ENCODE measurements at regions not wholly inside any gene's neighbourhood (a gene's known extent, or its start where the extent isn't known, plus 50 kb on each side); places are given as distances from the start of the nearest gene placed in this dataset.

- 84 to 94% (median 92%) methylated on average over 2 of the region's 2 CpGs for WGBS, 3 donors
- H3K27me3 ChIP-seq: no peaks in the 10 kb centered on the region
- no peaks in the 10 kb centered on the region for H3K4me1 ChIP-seq (ENCODE audit: insufficient read depth)
- no peak for DNase-seq
- no peaks in the 10 kb centered on the region for H3K36me3 ChIP-seq
- H3K4me3 ChIP-seq: no peak overlapping the region
- intact Hi-C loops (cut with DNase I): no loop called here
- no peak for TF ChIP-seq POLR2A (IDR thresholded peaks at IDR 0.05)
- TF ChIP-seq EP300 (IDR thresholded peaks at IDR 0.05): no peak
- no peak for TF ChIP-seq CTCF (IDR thresholded peaks at IDR 0.05)
- H3K27ac ChIP-seq: no peak overlapping the region
- H3K9me3 ChIP-seq: no peaks in the 10 kb centered on the region
Observed at GRCh38 chr2:181170256-181170655, 189.9 kb downstream of the UBE2E3 start.

GRCh38 chr2:181172676-181173075, 192.3 kb downstream of the UBE2E3 start:
- no peaks in the 10 kb centered on the region for H3K36me3 ChIP-seq
- H3K4me1 ChIP-seq (ENCODE audit: insufficient read depth): no peaks in the 10 kb centered on the region
- intact Hi-C loops (cut with DNase I): no loop called here
- no peaks in the 10 kb centered on the region for H3K9me3 ChIP-seq
- 74 to 81% (median 75%) methylated on average over 3 of the region's 3 CpGs for WGBS, 3 donors
- H3K4me3 ChIP-seq: no peak overlapping the region
- no peak for DNase-seq
- H3K27ac ChIP-seq: no peak overlapping the region
- H3K27me3 ChIP-seq: no peaks in the 10 kb centered on the region
- TF ChIP-seq POLR2A (IDR thresholded peaks at IDR 0.05): no peak
- no peak for TF ChIP-seq EP300 (IDR thresholded peaks at IDR 0.05)
- no peak for TF ChIP-seq CTCF (IDR thresholded peaks at IDR 0.05)

- TF ChIP-seq CTCF (IDR thresholded peaks at IDR 0.05) (no peak), EP300 (IDR thresholded peaks at IDR 0.05) (no peak)
- Histone ChIP-seq H3K27me3 (no peaks in the 10 kb centered on the region), H3K27ac (no peak overlapping the region), H3K9me3 (no peaks in the 10 kb centered on the region), H3K4me1 (ENCODE audit: insufficient read depth) (no peaks in the 10 kb centered on the region), H3K36me3 (no peaks in the 10 kb centered on the region), H3K4me3 (no peak overlapping the region)
- WGBS, 3 donors: 5 to 10% (median 6%) methylated on average over 5 of the region's 5 CpGs
- DNase-seq: no peak
- intact Hi-C loops (cut with DNase I): no loop called here
Observed at GRCh38 chr2:181174611-181175580, 194.5 kb downstream of the UBE2E3 start.

GRCh38 chr2:181176540-181176939, 196.1 kb downstream of the UBE2E3 start:
- WGBS, 3 donors: 75 to 88% (median 82%) methylated on average over 1 of the region's 1 CpG

More at GRCh38 chr2:181176540-181176939, 196.1 kb downstream of the UBE2E3 start:
- intact Hi-C loops (cut with DNase I): no loop called here
- Histone ChIP-seq H3K27ac (no peak overlapping the region), H3K4me3 (no peak overlapping the region), H3K9me3 (no peaks in the 10 kb centered on the region), H3K27me3 (no peaks in the 10 kb centered on the region), H3K36me3 (no peaks in the 10 kb centered on the region), H3K4me1 (ENCODE audit: insufficient read depth) (no peaks in the 10 kb centered on the region)
- DNase-seq: no peak
- TF ChIP-seq CTCF (IDR thresholded peaks at IDR 0.05): no peak
- TF ChIP-seq EP300 (IDR thresholded peaks at IDR 0.05): no peak
- TF ChIP-seq POLR2A (IDR thresholded peaks at IDR 0.05): no peak
